ENCODE measurements at regions not wholly inside any gene's neighbourhood (a gene's known extent, or its start where the extent isn't known, plus 50 kb on each side); places are given as distances from the start of the nearest gene placed in this dataset.

DNA sequence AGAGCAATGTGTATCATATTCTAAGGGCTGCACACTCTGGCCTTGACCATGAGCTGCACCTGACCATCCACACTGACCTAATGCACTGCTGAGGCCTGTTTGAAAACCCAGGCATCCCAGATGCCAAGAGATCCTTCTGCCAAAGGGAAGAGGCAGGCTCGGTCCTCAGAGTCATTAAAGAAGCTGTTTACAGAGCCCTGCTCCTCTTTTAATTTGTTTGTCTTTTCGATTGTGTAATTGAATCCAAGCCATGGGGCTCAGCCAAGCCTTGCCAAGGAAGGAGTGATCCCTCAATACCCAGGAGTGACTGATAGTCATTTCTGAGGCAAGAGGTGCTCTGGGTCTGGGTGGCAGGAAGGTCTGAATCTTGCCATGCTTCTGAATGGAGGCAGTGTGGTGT lies 94.5 kb upstream of the ISX start:
- TF ChIP-seq, protein P1, sequence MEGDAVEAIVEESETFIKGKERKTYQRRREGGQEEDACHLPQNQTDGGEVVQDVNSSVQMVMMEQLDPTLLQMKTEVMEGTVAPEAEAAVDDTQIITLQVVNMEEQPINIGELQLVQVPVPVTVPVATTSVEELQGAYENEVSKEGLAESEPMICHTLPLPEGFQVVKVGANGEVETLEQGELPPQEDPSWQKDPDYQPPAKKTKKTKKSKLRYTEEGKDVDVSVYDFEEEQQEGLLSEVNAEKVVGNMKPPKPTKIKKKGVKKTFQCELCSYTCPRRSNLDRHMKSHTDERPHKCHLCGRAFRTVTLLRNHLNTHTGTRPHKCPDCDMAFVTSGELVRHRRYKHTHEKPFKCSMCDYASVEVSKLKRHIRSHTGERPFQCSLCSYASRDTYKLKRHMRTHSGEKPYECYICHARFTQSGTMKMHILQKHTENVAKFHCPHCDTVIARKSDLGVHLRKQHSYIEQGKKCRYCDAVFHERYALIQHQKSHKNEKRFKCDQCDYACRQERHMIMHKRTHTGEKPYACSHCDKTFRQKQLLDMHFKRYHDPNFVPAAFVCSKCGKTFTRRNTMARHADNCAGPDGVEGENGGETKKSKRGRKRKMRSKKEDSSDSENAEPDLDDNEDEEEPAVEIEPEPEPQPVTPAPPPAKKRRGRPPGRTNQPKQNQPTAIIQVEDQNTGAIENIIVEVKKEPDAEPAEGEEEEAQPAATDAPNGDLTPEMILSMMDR (IDR thresholded peaks at IDR 0.05), result no peak
- TF ChIP-seq, protein P2, sequence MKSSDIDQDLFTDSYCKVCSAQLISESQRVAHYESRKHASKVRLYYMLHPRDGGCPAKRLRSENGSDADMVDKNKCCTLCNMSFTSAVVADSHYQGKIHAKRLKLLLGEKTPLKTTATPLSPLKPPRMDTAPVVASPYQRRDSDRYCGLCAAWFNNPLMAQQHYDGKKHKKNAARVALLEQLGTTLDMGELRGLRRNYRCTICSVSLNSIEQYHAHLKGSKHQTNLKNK (CRISPR knock-in tag; IDR thresholded peaks at IDR 0.05), result no peak
- no peak for TF ChIP-seq FOXJ3 (CRISPR knock-in tag; IDR thresholded peaks at IDR 0.05; ENCODE audit: borderline replicate concordance)
- no peak for TF ChIP-seq PRRX2 (CRISPR knock-in tag; IDR thresholded peaks at IDR 0.05)
- TF ChIP-seq, protein P3, sequence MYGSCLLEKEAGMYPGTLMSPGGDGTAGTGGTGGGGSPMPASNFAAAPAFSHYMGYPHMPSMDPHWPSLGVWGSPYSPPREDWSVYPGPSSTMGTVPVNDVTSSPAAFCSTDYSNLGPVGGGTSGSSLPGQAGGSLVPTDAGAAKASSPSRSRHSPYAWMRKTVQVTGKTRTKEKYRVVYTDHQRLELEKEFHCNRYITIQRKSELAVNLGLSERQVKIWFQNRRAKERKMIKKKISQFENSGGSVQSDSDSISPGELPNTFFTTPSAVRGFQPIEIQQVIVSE (CRISPR knock-in tag; IDR thresholded peaks at IDR 0.05; ENCODE audit: borderline replicate concordance), result no peak
- TF ChIP-seq ZNF263 (CRISPR knock-in tag; IDR thresholded peaks at IDR 0.05; ENCODE audit: low read depth), result no peak
- TF ChIP-seq SMAD4 (CRISPR knock-in tag; IDR thresholded peaks at IDR 0.05), result no peak
- no peak for TF ChIP-seq ETV6 (CRISPR knock-in tag; IDR thresholded peaks at IDR 0.05)

Measured in WTC11 (cell line).